Transverse colon (tissue), 3 donors: ENCODE measurements at regions not wholly inside any gene's neighbourhood (a gene's known extent, or its start where the extent isn't known, plus 50 kb on each side); places are given as distances from the start of the nearest gene placed in this dataset.

Experiments used
- CTCF ChIP-seq, 5 experiments: fragments of 200-600 bp in 3 of 5; fragments of 450-650 bp in 2 of 5; sonication (generic) in 3 of 5; IDR thresholded peaks; 1 replicate in 2 of 5; 2 replicates in 3 of 5; pipeline ENCODE4 v1.5.1; 2016 to 2017; ENCODE audit warnings: antibody characterized with exemption in 5 of 5, inconsistent platforms in 3 of 5, mild to moderate bottlenecking in 2 of 5, moderate library complexity in 1 of 5
- EP300 ChIP-seq: sonication (generic); formaldehyde crosslinking; IDR thresholded peaks from one replicate; pipeline ENCODE4 v1.6.1; 2017; ENCODE audit warnings: antibody characterized with exemption, low read depth
- POLR2A ChIP-seq: fragments of 450-650 bp; IDR thresholded peaks from one replicate; pipeline ENCODE4 v1.6.1; 2016; ENCODE audit warnings: antibody characterized with exemption, mild to moderate bottlenecking, moderate library complexity

- TF ChIP-seq CTCF (IDR thresholded peaks at IDR 0.05) (no peak), POLR2A (no peak), EP300 (no peak)
Measured at GRCh38 chr9:118767571-118767970, 601.7 kb downstream of the BRINP1 start.
